HG03025 (cell line): ENCODE measurements at regions not wholly inside any gene's neighbourhood (a gene's known extent, or its start where the extent isn't known, plus 50 kb on each side); places are given as distances from the start of the nearest gene placed in this dataset.
"Not testable (repeated sequence)": the region's sequence is repeated elsewhere in the genome, so short reads cannot be mapped to it uniquely, and the experiment has no call there.

Source experiments
- ATAC-seq: cut with Tn5 transposase; IDR thresholded peaks from one replicate; pipeline ENCODE4 v1.9.1; 2021; ENCODE audit warnings: mild to moderate bottlenecking, moderate library complexity; ENCODE audit not compliant: unreplicated experiment, low FRiP score

GRCh38 chr2:58595714-58596113 lies 354.6 kb upstream of the FANCL start:
- ATAC-seq, result no peak

DNA sequence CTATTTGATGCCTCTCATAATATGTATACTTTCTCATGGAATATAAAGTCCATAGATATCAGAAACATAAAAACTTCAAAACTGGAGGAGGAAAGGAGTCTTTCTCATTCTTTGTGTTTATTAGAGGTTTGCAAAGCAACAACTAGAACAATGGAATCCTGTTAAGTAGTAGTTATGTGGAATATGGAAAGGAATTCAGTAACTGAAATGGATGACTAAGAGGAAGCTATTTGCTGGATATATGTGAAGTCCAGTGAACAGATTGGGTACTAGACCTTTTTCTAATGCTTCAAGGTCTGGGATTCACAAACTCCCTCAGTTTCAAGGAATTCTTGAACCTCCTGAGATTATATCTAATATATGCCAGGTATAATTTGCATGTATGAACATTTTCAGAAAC lies 353.6 kb upstream of the FANCL start:
- ATAC-seq, result no peak

GRCh38 chr2:58594175-58594574 lies 353.1 kb upstream of the FANCL start:
- no peak for ATAC-seq

DNA sequence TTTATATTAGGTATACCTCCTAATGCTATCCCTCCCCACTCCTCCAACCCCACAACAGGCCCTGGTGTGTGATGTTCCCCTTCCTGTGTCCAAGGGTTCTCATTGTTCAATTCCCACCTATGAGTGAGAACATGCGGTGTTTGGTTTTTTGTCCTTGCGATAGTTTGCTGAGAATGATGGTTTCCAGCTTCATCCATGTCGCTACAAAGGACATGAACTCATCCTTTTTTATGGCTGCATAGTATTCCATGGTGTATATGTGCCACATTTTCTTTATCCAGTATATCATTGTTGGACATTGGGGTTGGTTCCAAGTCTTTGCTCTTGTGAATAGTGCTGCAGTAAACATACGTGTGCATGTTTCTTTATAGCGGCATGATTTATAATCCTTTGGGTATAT lies 345.1 kb upstream of the FANCL start:
- ATAC-seq, result not testable (repeated sequence)

DNA sequence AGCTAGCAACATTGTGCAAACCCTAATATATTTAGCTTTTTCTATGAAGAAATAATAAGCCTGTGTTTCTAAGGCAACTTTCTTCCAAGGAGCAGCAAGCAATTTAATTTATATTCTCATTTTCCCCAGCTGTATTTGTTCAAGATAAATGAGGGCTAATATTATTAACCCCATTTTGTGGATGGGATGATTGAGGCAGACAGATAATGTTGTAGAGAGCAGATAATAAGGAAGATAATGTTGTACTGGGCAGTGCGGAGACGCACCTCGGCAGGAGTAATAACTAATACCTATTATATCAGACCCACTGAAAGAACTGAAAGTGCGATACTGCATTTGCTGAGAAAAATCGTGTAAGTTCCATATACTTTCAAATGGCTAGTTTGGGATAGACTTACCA lies 344.1 kb upstream of the FANCL start:
- ATAC-seq, result no peak

DNA sequence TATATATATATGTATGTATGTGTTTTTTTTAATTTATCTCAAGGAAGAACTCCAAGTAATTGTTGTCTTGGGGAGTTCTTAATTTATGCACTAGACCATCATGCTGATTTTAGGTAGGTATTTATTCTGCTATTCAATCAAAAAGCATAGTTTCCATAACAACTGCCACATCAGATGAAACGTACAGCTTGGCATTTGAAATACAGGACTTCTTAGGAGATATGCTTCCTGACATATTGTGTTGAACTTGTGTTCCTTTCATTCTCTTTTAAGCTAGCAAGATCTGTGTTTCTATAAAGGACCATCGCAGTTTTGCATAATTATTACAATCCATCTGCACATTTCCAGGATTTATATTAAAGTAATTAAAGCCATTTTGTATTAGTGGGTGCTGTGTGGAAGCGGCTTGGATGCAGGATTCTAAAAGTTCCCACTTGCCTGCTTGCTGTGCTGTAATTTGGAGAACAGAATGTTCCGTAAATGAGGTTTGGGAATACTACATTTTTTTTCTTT lies 343.5 kb upstream of the FANCL start:
- no peak for ATAC-seq

- no peak for ATAC-seq
Measured at GRCh38 chr2:58578276-58578675, 337.2 kb upstream of the FANCL start.

GRCh38 chr2:58574873-58575272 lies 333.7 kb upstream of the FANCL start:
- no peak for ATAC-seq

DNA sequence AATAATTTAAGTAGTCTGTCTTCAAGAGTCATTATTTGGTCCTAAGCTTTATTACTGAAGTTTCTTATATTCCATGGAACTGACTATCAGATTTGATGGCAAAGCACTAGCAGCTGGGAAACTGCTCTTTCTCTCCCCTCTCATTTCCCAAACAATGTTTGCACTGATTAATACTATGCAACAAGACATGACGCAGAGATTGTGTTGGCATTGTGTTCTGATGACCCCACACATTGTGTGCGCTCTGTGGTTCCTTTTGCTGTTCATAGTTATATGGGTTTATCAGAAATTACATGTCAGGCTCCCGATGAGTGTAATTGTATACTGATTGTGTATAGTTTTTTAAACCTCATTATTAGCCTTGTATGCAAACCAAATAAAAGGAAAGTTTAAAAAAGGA lies 331.6 kb upstream of the FANCL start:
- no peak for ATAC-seq

- peak; percentile 85 for ATAC-seq
Measured at GRCh38 chr2:58571181-58571852, 330.2 kb upstream of the FANCL start.

DNA sequence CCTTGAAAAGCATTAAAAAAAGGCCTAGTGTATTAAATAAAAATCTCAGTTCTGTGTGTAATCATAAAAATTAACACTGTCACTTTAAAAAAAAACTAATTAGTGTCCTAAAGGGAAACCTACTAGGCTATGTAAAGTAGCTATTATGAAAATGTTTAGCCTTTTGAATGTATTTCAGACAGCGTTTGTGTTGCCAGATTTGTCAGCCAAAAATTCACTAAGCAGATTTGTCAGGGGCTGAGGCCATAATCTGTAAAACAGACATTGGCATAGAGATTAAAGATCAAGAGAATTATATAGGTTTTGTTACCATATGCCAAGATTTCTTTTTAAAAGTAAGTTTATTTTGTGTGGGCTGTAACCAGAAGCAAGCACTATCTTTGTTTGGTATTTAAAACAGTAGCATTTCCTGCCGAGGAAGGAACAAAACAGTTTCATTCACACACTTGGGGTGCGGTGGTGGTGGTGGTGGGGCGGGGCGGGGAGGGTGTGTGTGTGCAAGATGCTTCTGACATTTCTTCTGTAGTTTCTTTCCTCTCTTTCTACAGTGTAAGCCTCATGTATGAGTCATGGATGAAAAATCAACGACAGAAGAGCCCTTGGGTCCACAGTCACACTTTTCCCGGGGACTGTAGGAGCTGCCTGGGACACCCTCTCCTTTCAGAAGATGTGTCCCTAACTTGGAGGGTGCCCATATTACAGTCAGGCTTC lies 328.5 kb upstream of the FANCL start:
- no peak for ATAC-seq

DNA sequence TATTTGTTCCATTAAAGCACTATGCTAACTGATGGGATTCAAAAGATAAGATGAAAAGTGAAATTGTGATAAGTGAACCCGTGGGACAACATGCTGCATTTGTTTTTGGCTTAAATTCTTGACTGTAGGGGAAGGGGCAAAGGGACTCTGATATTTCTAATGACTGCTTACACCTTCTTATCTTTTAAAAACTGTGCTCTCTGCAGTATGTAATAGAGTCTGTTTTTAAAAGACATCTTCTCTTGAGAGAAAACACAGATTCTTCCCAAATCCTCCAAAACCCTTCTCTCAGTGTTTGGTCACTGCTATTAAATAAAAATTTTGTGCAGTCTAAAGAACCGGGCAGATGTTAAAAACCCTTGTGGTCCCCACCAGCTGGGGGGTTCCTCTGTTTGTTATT lies 327.8 kb upstream of the FANCL start:
- no peak for ATAC-seq

DNA sequence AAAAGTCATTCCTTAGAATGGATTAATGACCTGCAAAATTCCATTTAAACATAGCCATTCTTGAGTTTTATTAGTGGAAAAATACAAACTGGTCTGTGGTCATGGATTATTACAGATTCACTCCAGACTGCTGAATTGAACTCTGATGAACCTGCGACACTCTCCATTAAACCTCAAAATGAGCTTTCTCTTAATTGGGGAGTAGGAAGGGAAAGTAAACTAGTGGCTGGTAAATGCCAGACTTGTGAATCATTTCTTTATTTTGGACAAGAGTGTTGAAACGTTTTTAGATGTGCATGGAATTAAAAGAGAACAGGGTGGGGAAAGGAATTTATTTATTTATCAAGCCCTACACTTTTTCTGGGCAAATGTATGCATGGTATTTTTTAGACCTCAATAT lies 321.2 kb upstream of the FANCL start:
- ATAC-seq, result no peak

DNA sequence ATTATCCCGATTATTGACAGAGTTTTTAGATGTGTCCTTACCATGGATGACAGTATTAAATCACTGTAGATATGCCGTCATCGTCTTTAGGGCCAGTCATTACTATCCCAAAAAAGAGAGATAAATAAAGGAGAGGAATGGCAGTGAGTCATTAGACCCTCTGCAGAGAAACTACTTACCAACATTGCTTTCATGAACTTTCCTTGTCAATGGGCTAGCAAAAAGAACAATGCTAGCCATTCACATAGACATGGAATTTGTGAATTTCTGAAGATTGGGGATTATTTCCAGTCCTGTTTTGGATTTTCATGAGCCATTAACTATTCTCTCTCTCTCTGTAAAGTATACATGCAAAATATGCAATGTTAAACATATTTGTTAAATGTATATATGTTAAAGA lies 319.4 kb upstream of the FANCL start:
- no peak for ATAC-seq

- no peak for ATAC-seq
Measured at GRCh38 chr2:58558881-58559280, 317.8 kb upstream of the FANCL start.

DNA sequence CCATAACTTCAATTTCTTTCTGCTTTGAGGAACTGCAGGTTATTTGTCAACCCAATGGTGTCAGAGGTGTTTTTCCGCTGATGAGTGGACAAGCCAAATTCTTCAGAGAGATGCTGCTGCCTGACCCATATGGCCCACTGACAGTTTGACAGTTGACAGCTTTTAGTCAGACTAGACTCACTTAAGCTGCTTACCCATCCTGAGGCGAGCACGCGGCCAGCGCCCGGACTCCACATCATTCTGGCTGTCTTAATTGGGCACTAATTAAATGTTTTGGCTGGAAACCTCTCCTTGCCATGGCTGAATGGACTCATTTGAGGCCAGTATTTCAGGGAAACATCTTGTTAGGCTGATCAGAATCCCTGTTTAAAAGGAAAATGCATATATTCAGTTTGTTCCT lies 316.1 kb upstream of the FANCL start:
- ATAC-seq, result no peak

DNA sequence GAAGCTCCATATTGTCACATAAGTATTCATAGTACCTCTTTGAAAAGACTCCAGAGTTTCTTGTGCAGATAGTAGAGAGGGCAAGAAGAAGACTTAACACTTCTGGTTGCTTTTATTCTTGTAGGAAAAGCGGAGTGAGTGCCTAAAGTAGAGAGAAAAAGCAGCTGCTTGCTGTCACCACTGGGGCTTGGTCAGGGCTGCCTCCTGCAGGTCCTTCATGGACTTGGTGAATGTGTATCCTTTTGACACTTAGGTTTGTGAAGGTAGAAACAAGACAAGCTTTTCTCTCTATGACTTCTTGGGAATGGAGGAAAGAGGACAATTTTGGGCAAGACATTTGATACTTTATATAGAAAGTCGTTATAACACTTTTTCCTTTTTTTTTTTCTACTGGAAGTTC lies 312.8 kb upstream of the FANCL start:
- no peak for ATAC-seq

GRCh38 chr2:58553522-58553921 lies 312.4 kb upstream of the FANCL start:
- no peak for ATAC-seq

DNA sequence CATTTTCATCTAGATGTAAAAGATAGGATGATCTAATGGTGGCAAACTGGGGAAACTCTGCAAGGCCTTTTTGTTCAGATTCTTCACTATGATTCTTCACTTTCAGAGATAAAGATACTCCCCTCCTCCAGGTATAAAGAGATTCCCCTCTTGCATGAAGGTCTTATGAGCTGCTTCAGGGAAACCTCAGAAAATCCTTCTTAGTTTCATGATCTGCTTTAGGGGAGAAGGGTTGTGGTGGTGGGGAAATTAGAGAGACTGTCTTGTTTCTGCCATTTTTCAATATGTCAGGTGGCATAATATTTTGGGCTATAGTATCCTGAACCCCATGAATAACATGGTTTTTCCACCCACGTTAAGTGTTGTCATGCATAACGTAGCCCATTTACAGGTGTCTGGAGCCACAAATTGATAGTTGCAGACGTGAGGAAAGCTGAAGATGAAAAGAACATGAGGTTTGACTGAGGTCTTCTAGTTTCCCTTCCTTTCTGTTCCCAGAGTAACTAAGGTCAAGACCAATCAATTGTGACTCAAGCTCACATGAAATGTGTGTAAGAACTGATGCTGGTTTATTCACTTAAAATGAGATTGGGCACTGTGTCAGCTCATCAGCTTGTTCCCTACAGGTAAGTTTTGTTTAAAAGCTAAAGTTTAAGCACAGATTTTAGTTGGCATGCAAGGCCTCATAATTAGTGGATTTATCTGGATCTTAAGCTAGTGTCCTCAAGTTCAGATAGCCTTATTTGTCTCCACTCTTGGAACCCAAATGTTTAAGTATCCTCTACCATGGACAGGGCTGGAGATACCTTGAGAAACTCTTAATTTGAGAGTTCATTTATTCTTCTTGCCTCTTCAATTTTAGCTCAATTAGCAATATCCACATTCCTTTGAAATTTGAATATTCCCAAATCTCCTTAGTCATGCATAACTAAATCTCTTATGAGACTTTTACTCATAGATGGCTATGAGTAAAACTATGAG lies 304.5 kb upstream of the FANCL start:
- ATAC-seq, result no peak

DNA sequence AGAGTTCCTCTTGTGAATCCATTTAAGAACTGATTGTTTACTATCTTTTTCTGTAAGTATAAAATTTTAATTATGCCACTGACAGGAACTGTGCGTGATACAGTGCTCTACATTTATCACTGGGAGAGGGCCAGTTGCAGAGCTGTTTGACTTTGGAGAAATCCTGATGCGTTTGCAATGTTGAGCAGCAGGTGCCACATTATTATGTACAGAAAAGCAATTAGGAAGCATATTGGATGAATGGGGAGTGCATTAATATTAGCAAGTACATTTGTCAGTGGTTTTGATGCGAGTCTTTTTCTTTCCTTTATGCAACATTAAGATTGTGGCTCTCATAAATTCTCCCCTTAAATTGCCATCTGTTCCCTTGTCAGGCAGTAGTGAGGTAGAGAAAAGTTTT lies 302.3 kb upstream of the FANCL start:
- ATAC-seq, result no peak

DNA sequence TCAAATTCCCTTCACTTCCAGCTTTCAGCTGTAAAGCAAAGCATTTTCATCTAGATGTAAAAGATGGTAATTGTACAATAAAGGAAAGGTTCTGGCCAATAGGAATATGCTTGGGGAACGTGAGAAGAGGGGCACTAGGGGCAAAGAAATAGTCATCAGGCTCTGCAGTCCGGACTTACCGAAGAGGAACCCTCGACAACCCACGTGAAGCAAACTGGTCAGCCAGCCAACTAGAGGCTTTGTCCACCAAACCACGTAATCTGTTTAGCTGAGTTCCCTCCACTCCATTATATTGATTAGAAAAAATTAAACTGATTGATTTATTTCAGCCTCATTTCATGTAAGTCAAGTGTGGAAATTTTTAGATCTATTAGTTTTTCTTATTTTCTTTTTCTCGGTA lies 300.4 kb upstream of the FANCL start:
- no peak for ATAC-seq
